NCI-H2227 (cell line): ENCODE measurements at regions not wholly inside any gene's neighbourhood (a gene's known extent, or its start where the extent isn't known, plus 50 kb on each side); places are given as distances from the start of the nearest gene placed in this dataset.
"Not testable (repeated sequence)": the region's sequence is repeated elsewhere in the genome, so short reads cannot be mapped to it uniquely, and the experiment has no call there.

Experiments used
- DNase-seq: peaks from one replicate; lab custom pipeline; 2025; ENCODE audit not compliant: unreplicated experiment; lab: John Stamatoyannopoulos, UW

GRCh38 chr6:1162367-1163275, 149.3 kb upstream of the FOXQ1 start:
- no peak for DNase-seq

GRCh38 chr6:1156411-1156810, 155.5 kb upstream of the FOXQ1 start:
- not testable (repeated sequence) for DNase-seq

- DNase-seq: no peak
Measured at GRCh38 chr6:1153696-1154245, 158.1 kb upstream of the FOXQ1 start.

GRCh38 chr6:1146500-1146899, 165.4 kb upstream of the FOXQ1 start:
- DNase-seq: no peak

- no peak for DNase-seq
Measured at GRCh38 chr6:1145768-1146218, 166.1 kb upstream of the FOXQ1 start.

GRCh38 chr6:1144842-1145767, 166.8 kb upstream of the FOXQ1 start:
- no peak for DNase-seq

- DNase-seq: no peak
Measured at GRCh38 chr6:1143655-1144054, 168.2 kb upstream of the FOXQ1 start.

GRCh38 chr6:1139155-1139890, 172.6 kb upstream of the FOXQ1 start:
- no peak for DNase-seq

- no peak for DNase-seq
Measured at GRCh38 chr6:1137849-1138248, 174.0 kb upstream of the FOXQ1 start.

GRCh38 chr6:1136827-1137226, 175.1 kb upstream of the FOXQ1 start:
- no peak for DNase-seq

GRCh38 chr6:1136415-1136774, 175.5 kb upstream of the FOXQ1 start:
- no peak for DNase-seq

- DNase-seq: no peak
Measured at GRCh38 chr6:1135726-1136414, 176.0 kb upstream of the FOXQ1 start.

- DNase-seq: no peak
Measured at GRCh38 chr6:1131285-1132079, 180.4 kb upstream of the FOXQ1 start.

- no peak for DNase-seq
Measured at GRCh38 chr6:1130709-1131108, 181.2 kb upstream of the FOXQ1 start.

GRCh38 chr6:1129131-1129530, 182.8 kb upstream of the FOXQ1 start:
- no peak for DNase-seq

GRCh38 chr6:1127597-1128288, 184.2 kb upstream of the FOXQ1 start:
- DNase-seq: no peak

- no peak for DNase-seq
Measured at GRCh38 chr6:1127129-1127528, 184.8 kb upstream of the FOXQ1 start.

- DNase-seq: no peak
Measured at GRCh38 chr6:1126036-1126435, 185.9 kb upstream of the FOXQ1 start.

GRCh38 chr6:1125297-1125696, 186.6 kb upstream of the FOXQ1 start:
- DNase-seq: no peak
